Hepatocyte (in vitro differentiated cells): ENCODE measurements at regions not wholly inside any gene's neighbourhood (a gene's known extent, or its start where the extent isn't known, plus 50 kb on each side); places are given as distances from the start of the nearest gene placed in this dataset.

Experiments
- DNase-seq: peaks from one replicate; pipeline ENCODE4 v3.0.0-alpha.2; 2016; ENCODE audit warnings: low spot score
- H2AFZ ChIP-seq: fragments of 200-600 bp; sonication (generic); 2 replicates; pipeline ENCODE4 v1.6.0; 2016; ENCODE audit warnings: antibody characterized with exemption, mild to moderate bottlenecking
- H3K27ac ChIP-seq: fragments of 200-600 bp; sonication (generic); 2 replicates; pipeline ENCODE4 v1.5.1; 2016; ENCODE audit warnings: mild to moderate bottlenecking
- H3K27me3 ChIP-seq: fragments of 200-600 bp; sonication (generic); 2 replicates; pipeline ENCODE4 v1.6.1; 2016
- H3K36me3 ChIP-seq: fragments of 200-600 bp; sonication (generic); replicated peaks from 2 replicates; pipeline ENCODE4 v1.5.1; 2016; ENCODE audit warnings: low read depth; ENCODE audit not compliant: insufficient read depth
- H3K4me1 ChIP-seq: fragments of 200-600 bp; sonication (generic); 2 replicates; pipeline ENCODE4 v1.5.1; 2016; ENCODE audit warnings: mild to moderate bottlenecking, moderate library complexity; ENCODE audit not compliant: insufficient read depth
- H3K4me2 ChIP-seq: fragments of 200-600 bp; sonication (generic); 2 replicates; pipeline ENCODE4 v1.6.0; 2016
- H3K4me3 ChIP-seq: fragments of 200-600 bp; sonication (generic); 2 replicates; pipeline ENCODE4 v1.5.1; 2016; ENCODE audit warnings: mild to moderate bottlenecking
- H3K79me2 ChIP-seq: fragments of 200-600 bp; sonication (generic); 2 replicates; pipeline ENCODE4 v1.6.0; 2017; ENCODE audit warnings: mild to moderate bottlenecking
- H3K9me2 ChIP-seq: fragments of 200-600 bp; sonication (generic); replicated peaks from 2 replicates; pipeline ENCODE4 v1.6.0; 2017; ENCODE audit warnings: mild to moderate bottlenecking; ENCODE audit not compliant: insufficient read depth
- H3K9me3 ChIP-seq: fragments of 200-600 bp; sonication (generic); 2 replicates; pipeline ENCODE4 v1.5.1; 2016; ENCODE audit warnings: low read depth, mild to moderate bottlenecking
- H4K20me1 ChIP-seq: fragments of 200-600 bp; sonication (generic); 2 replicates; pipeline ENCODE4 v1.6.0; 2016; ENCODE audit warnings: mild to moderate bottlenecking; ENCODE audit not compliant: insufficient read depth, poor library complexity, severe bottlenecking
- EZH2 ChIP-seq: fragments of 200-600 bp; sonication (generic); IDR thresholded peaks from 2 replicates; pipeline ENCODE4 v1.6.1; 2016; ENCODE audit warnings: antibody characterized with exemption, mild to moderate bottlenecking, borderline replicate concordance
- EZH2phosphoT487 ChIP-seq: fragments of 200-600 bp; sonication (generic); IDR thresholded peaks from one replicate; pipeline ENCODE4 v1.6.1; 2018; ENCODE audit warnings: antibody characterized with exemption, mild to moderate bottlenecking, low read depth, moderate library complexity; ENCODE audit not compliant: unreplicated experiment, severe bottlenecking
- WGBS: methylation state at CpG from one replicate; pipeline ENCODE4 v1.1.6; 2016; ENCODE audit warnings: low lambda C conversion rate; ENCODE audit errors: missing lambda C conversion rate; 5-methylcytosine and 5-hydroxymethylcytosine counted together
- TF ChIP-seq, protein P1 (sequence below): fragments of 200-600 bp; sonication (generic); IDR thresholded peaks from 2 replicates; pipeline ENCODE4 v1.5.1; 2016; ENCODE audit warnings: antibody characterized with exemption, mild to moderate bottlenecking; ENCODE audit not compliant: poor library complexity

DNA sequence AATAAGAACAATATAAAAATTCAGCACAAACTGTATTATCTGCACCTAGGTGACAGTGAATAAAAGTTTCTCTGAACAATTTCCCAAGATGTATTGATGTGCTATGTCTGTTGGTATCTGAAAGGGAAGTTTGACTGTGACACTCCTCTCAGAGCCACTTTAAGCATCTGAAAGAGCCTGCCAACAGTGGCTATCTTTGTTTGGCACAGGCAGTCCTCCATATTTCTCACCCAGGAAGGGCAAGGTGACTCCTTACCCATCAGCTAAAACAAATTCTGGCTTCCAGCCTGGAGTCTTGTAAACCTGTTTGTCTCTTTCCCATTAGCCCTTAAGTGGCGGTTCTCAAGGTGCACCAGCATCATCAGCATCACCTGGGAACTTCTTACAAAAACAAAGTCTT is 122.4 kb upstream of the VGLL2 start:
- Histone ChIP-seq H2AFZ (no peak overlapping the region), H3K36me3 (no peaks in the 10 kb centered on the region), H3K79me2 (no peaks in the 10 kb centered on the region), H3K9me2 (no peaks in the 10 kb centered on the region), H3K4me2 (no peak overlapping the region), H4K20me1 (no peaks in the 10 kb centered on the region), H3K27me3 (no peaks in the 10 kb centered on the region), H3K27ac (no peak overlapping the region), H3K9me3 (no peaks in the 10 kb centered on the region), H3K4me3 (no peak overlapping the region), H3K4me1 (no peaks in the 10 kb centered on the region)
- 90% methylated on average over 1 of the region's 1 CpG for WGBS
- no peak for DNase-seq
- TF ChIP-seq EZH2, result no peak
- TF ChIP-seq EZH2phosphoT487, result no peak
- TF ChIP-seq, protein P1, sequence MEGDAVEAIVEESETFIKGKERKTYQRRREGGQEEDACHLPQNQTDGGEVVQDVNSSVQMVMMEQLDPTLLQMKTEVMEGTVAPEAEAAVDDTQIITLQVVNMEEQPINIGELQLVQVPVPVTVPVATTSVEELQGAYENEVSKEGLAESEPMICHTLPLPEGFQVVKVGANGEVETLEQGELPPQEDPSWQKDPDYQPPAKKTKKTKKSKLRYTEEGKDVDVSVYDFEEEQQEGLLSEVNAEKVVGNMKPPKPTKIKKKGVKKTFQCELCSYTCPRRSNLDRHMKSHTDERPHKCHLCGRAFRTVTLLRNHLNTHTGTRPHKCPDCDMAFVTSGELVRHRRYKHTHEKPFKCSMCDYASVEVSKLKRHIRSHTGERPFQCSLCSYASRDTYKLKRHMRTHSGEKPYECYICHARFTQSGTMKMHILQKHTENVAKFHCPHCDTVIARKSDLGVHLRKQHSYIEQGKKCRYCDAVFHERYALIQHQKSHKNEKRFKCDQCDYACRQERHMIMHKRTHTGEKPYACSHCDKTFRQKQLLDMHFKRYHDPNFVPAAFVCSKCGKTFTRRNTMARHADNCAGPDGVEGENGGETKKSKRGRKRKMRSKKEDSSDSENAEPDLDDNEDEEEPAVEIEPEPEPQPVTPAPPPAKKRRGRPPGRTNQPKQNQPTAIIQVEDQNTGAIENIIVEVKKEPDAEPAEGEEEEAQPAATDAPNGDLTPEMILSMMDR, result no peak

DNA sequence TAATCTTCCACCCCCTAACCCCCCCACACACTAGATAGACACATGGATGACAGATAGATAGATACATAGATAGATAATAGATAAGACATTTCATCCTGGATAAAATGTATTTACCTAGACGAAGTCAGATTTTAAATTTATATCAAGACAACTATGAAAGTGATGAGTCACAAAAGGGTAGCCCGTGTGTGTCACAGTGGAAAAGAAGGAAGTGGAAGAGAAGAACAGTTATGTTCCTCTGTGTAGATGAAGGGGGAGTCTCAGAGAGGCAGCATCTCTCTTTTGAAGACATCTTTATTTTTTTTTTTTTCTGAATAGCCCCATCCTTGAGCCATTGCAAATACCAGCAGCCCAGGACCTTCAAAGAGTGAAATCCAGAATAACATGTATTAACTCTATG is 121.7 kb upstream of the VGLL2 start:
- no peak overlapping the region for H3K27ac ChIP-seq
- no peaks in the 10 kb centered on the region for H4K20me1 ChIP-seq
- H3K4me1 ChIP-seq, result no peaks in the 10 kb centered on the region
- no peak for TF ChIP-seq EZH2phosphoT487
- TF ChIP-seq EZH2, result no peak
- TF ChIP-seq, protein P1, result no peak
- H3K4me3 ChIP-seq, result no peak overlapping the region
- no peaks in the 10 kb centered on the region for H3K27me3 ChIP-seq
- no peaks in the 10 kb centered on the region for H3K9me3 ChIP-seq
- H3K9me2 ChIP-seq, result no peaks in the 10 kb centered on the region
- DNase-seq, result no peak
- WGBS, result 88% methylated on average over 2 of the region's 2 CpGs
- no peak overlapping the region for H3K4me2 ChIP-seq
- no peaks in the 10 kb centered on the region for H3K79me2 ChIP-seq
- no peaks in the 10 kb centered on the region for H3K36me3 ChIP-seq
- no peak overlapping the region for H2AFZ ChIP-seq

DNA sequence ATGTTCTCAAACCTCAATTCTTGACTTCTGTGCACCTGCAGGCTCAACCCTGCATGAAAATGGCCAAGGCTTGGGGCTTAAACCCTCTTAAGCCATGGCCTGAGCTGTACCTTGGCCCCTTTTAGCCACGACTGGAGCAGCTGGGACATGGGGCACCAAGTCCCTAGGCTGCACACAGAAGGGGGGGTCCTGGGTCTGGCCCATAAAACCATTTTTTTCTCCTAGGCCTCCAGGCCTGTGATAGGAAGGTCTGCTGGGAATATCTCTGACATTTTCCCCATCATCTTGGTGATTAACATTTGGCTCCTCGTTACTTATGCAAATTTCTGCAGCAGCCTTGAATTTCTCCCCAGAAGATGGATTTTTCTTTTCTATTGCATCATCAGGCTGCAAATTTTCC is 119.4 kb upstream of the VGLL2 start:
- Histone ChIP-seq H3K27me3 (no peaks in the 10 kb centered on the region), H3K4me2 (no peak overlapping the region), H3K9me2 (no peaks in the 10 kb centered on the region), H3K27ac (no peak overlapping the region), H3K4me1 (no peaks in the 10 kb centered on the region), H3K36me3 (no peaks in the 10 kb centered on the region), H3K4me3 (no peak overlapping the region), H2AFZ (no peak overlapping the region), H3K79me2 (no peaks in the 10 kb centered on the region), H3K9me3 (no peaks in the 10 kb centered on the region), H4K20me1 (no peaks in the 10 kb centered on the region)
- DNase-seq, result no peak
- 67% methylated on average over 2 of the region's 2 CpGs for WGBS
- TF ChIP-seq EZH2phosphoT487, result no peak
- TF ChIP-seq, protein P1, result no peak
- no peak for TF ChIP-seq EZH2

DNA sequence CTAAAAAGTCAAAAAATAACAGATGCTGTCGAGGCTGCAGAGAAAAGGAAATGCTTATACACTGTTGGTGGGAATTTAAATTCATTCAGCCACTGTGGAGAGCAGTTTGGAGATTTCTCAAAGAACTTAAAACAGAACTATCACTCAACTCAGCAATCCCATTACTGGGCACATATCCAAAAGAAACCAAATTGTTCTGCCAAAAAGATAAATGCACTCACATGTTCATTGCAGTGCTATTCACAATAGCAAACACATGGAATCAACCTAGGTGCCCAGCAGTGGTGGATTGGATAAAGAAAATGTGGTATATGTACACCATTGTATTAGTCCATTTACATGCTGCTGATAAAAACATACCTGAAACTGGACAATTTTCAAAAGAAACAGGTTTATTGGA is 116.0 kb upstream of the VGLL2 start:
- Histone ChIP-seq H3K4me1 (no peaks in the 10 kb centered on the region), H4K20me1 (no peaks in the 10 kb centered on the region), H3K9me3 (no peaks in the 10 kb centered on the region), H3K79me2 (no peaks in the 10 kb centered on the region), H3K36me3 (no peaks in the 10 kb centered on the region), H3K4me2 (no peak overlapping the region), H3K27me3 (no peaks in the 10 kb centered on the region), H2AFZ (no peak overlapping the region), H3K9me2 (no peaks in the 10 kb centered on the region), H3K27ac (no peak overlapping the region), H3K4me3 (no peak overlapping the region)
- TF ChIP-seq, protein P1, result no peak
- TF ChIP-seq EZH2phosphoT487, result no peak
- no peak for TF ChIP-seq EZH2
- no peak for DNase-seq
- WGBS, result 52% methylated on average over 1 of the region's 1 CpG
